HG02884 (cell line): ENCODE measurements at regions not wholly inside any gene's neighbourhood (a gene's known extent, or its start where the extent isn't known, plus 50 kb on each side); places are given as distances from the start of the nearest gene placed in this dataset.

ENCODE experiments used
- ATAC-seq: cut with Tn5 transposase; IDR thresholded peaks from one replicate; pipeline ENCODE4 v1.9.1; 2021; ENCODE audit warnings: mild to moderate bottlenecking, moderate library complexity; ENCODE audit not compliant: unreplicated experiment

- no peak for ATAC-seq
These were observed 1131.2 kb downstream of the TSN start for GRCh38 chr2:122886479-122887145.

DNA sequence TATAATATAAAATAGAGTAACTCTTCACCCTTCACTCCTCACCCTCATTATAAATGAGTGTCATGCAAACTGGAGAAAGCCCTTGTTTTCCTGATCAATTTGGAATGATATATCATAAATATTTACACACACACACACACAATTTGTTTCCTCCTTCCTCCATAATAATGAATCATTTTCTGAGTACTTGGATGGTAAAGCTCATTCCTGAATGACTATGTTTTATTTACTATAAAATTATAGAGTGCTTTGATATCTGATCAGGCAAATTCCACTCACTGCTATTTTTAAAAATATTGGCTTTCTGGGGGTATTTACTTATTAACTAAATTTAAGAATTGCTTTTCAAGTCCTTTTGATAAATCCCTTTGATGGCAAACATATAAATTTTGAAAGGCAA is 1125.5 kb upstream of the CNTNAP5 start:
- ATAC-seq: no peak

DNA sequence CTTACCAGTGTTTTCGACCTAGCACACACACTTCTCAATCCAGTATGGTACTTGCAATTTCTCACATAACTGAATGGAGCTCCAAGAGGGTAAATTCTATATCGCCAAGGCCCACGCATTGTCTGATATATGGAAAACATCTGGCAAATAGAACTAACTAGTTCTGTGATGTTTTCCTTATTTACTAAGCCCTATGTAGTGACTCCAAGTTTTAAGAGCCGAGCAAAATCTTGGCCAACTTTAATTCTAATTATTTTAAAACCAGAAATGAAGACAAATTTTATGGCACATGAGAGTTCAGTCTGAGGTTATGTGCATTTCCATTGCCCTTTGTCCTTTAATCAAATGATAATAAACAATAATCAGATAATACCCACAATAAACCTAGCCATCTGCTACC is 1119.7 kb upstream of the CNTNAP5 start:
- no peak for ATAC-seq

GRCh38 chr2:122908159-122908558 is 1116.9 kb upstream of the CNTNAP5 start:
- no peak for ATAC-seq

GRCh38 chr2:122927197-122927596 is 1097.9 kb upstream of the CNTNAP5 start:
- ATAC-seq: no peak

GRCh38 chr2:122927710-122928557 is 1097.2 kb upstream of the CNTNAP5 start:
- no peak for ATAC-seq

- ATAC-seq: no peak
These were observed 1095.7 kb upstream of the CNTNAP5 start for GRCh38 chr2:122929347-122929746.

GRCh38 chr2:122935506-122935905 is 1089.6 kb upstream of the CNTNAP5 start:
- ATAC-seq: no peak

- no peak for ATAC-seq
These were observed 1085.3 kb upstream of the CNTNAP5 start for GRCh38 chr2:122939796-122940195.

GRCh38 chr2:122949523-122949922 is 1075.6 kb upstream of the CNTNAP5 start:
- no peak for ATAC-seq

- ATAC-seq: no peak
These were observed 1069.3 kb upstream of the CNTNAP5 start for GRCh38 chr2:122955776-122956175.

DNA sequence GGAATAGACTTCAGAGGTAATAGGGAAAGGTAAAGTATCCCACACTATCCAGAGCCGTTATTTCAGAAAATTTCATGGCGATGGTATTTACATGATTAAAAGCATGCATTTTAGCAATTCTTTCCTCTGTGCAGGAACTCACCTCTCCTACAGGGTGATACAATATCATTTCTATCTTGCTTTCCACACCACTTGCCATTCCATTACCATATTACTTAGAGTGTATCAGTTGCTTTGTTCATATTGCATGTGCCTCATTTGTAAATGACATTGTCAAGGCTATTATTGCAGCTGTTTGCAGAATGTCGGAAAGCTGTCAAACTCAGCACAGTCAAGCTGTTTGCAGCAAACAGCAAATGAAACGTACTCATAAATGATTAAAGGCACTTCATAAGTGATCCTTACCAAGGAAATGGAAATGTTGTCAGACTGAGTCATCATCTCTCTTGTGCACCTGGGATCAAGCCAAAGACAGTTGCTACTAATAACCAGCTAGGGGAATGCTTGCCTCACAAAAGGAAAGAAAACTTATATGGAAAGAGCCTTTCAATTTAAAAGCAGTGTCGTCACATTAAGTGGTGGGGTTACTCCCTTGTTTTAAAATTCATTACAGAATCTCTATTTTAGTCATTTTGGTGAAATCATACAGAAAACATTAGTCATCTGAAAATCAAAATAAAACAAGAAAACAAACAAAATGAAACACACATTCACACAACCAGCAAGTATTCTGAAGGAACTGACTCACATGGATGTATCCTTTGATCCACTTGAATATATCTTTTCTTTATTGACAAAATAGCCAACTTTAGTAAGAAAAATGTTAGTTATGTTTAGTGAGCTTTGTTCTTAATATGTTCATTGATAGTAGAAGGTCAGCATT is 1064.1 kb upstream of the CNTNAP5 start:
- no peak for ATAC-seq

GRCh38 chr2:122966461-122966860 is 1058.6 kb upstream of the CNTNAP5 start:
- ATAC-seq: no peak

DNA sequence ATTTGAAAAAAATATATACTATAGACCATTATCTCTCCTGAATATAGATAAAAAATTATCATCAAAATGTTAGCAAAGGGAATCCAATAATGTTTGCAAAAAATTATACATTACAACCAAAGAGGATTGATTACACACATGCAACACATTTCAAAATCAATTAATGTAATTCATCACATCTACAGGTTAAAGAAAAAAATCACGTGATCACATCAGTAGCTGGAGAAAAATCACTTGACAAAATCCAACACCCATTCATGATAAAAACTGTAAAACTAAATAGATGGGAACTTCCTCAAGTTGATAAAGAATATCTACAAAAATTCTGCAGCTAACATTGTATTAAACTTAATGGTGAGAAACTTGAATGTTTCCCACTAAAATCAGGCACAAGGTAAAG is 1047.5 kb upstream of the CNTNAP5 start:
- no peak for ATAC-seq

DNA sequence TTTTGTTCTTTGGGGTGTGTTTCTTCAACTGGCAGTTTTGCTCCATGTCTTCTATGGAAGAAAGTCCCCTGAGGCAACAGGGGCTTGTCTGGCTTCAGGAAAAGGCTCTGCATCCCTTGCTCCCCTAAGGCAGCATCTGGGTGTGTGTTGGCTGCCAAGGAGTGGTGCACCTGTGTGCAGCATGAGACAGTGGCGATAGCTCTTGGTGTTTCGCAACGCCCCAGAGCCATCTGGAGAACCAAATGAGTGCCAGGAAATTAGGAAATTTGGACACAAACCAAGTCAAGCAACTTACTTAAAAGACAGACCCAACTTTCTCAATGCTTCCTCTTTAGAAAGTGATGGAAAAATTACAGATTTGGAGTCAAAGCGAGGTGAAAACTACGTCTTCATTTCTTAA is 1044.4 kb upstream of the CNTNAP5 start:
- no peak for ATAC-seq

- ATAC-seq: no peak
These were observed 1042.2 kb upstream of the CNTNAP5 start for GRCh38 chr2:122982936-122983335.

DNA sequence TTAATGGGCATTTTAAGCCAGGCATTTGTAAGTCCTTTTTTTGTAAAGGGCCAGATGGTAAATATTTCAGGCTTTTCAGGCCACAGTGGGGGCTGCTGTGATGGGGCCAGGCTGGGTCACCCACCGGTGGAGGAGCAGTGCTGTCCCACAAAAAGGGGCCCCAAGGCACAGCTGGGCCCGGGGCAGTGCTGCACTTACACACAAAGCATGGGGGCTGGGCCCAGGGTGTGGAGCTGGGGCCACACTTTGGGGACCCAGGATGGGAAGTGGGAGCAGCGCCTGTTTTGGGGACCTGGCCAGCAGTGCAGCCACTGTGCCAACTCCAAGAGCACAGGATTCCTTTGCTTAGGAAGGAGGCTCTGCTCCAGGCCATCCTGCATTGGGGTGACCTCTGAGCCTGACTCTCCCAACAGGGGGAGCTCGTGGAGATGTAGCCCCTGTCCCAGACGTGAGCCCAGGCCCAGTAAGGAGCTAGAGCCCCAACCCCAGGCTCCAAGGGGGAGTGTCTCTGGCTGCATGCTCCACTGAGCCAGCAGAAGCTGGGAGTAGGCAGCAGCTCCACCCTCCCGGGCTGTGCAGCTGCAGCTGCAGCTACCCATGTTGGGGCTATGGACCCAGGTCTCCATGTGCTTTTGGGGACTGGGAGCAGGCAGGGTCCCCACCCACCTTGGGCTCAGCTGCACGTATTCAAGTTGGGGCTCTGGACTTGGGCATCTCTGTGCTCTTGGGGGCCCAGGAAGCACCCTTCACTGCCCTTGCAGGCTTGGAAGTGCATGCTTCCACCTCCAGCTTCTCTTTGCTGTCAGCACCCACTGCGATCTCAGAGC is 1036.5 kb upstream of the CNTNAP5 start:
- ATAC-seq: no peak

DNA sequence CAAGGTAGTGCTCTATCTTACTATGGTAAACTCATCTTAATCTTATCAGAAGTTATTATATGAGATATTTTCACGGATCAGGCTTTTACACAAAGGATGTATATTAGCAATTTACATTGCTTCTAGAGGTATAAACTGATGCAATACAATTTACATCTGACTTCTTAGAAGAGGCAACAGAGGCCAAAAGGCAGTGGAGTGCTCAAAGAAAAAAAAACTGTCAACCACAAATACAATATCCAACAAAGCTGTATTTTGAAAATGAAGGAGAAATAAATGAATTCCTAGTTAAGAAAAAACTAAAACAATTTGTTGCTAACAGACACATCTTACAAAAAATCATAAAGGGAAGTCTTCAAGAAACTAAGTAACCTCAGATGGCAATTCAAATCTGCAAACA is 1031.5 kb upstream of the CNTNAP5 start:
- ATAC-seq: no peak

- no peak for ATAC-seq
These were observed 1025.8 kb upstream of the CNTNAP5 start for GRCh38 chr2:122999258-122999657.

DNA sequence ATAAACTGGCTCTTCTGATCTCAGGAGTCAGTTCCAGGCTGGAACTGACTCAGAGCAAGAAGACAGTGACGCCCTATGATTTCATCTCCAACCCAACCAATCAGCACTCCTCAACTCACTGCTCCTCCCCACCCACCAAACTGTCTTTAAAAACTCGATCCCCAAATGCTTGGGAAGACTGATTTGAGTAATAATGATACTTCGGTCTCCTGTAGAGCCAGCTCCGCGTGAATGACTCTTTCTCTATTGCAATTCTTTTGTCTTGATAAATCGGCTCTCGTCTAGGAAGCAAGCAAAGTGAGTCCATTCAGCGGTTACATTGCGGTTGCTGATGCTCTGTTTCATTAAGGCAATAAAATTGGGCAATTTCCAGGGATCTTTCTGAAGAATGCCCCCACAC is 1025.3 kb upstream of the CNTNAP5 start:
- ATAC-seq: no peak
